ENCODE measurements at regions not wholly inside any gene's neighbourhood (a gene's known extent, or its start where the extent isn't known, plus 50 kb on each side); places are given as distances from the start of the nearest gene placed in this dataset.

DNA sequence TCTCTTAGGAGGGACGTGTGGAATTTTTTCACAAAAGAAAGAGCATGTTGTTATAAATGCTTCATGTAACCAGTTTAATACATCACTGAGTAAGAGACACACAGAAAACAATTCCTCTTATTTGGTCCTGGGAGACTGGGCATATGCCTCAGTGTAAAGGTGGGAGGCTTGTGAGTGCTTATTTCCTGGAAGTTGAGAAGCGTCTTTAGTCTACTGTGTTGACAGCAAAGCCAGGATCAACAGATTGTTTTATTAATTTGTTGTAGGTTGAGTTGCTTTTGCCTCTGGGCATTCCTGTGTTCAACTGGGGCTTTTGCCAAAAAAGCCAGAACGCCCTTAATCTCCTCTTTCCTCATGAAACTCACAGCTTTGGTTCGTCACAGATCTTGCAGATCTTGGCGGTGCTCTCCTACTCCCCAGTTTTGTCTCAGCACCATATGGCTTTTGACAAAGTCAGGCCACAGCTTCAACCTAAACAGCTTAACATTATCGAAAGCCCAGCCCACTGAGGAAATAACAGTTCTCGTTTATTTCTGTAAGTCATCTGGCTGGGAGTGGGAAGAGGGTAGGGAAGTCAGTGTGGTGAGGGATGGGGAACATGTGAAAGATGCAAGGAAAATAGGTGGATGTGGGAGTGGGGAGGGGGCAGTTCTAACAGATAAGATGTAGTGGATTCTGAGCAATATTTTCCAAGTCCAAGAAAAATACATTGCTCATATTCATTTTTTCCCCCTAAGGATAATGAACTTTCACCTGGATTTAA is 227.2 kb downstream of the DACT1 start:
- DNase-seq (ENCODE audit: low spot score) (no peak), ATAC-seq (no peak)
- Mint-ChIP-seq H3K4me3 (no peak overlapping the region), H3K9me3 (peaks cover 8% of the 10 kb centered on the region; the same call in 1 of the 2 replicates), H3K4me1 (no peaks in the 10 kb centered on the region), H3K27ac (no peak overlapping the region), H3K36me3 (no peaks in the 10 kb centered on the region), H3K27me3 (ENCODE audit: low read depth) (no peaks in the 10 kb centered on the region)
- TF ChIP-seq, protein P1, sequence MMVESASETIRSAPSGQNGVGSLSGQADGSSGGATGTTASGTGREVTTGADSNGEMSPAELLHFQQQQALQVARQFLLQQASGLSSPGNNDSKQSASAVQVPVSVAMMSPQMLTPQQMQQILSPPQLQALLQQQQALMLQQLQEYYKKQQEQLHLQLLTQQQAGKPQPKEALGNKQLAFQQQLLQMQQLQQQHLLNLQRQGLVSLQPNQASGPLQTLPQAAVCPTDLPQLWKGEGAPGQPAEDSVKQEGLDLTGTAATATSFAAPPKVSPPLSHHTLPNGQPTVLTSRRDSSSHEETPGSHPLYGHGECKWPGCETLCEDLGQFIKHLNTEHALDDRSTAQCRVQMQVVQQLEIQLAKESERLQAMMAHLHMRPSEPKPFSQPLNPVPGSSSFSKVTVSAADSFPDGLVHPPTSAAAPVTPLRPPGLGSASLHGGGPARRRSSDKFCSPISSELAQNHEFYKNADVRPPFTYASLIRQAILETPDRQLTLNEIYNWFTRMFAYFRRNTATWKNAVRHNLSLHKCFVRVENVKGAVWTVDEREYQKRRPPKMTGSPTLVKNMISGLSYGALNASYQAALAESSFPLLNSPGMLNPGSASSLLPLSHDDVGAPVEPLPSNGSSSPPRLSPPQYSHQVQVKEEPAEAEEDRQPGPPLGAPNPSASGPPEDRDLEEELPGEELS (CRISPR knock-in tag; IDR thresholded peaks at IDR 0.05), result no peak
- TF ChIP-seq NFATC4 (CRISPR knock-in tag; IDR thresholded peaks at IDR 0.05) (no peak), ZNF396 (CRISPR knock-in tag; IDR thresholded peaks at IDR 0.05; ENCODE audit: borderline replicate concordance) (no peak), ZNF232 (CRISPR knock-in tag; IDR thresholded peaks at IDR 0.05) (no peak), NFYB (CRISPR knock-in tag; conservative IDR thresholded peaks at IDR 0.05; ENCODE audit: low read depth) (no peak), GTF2I (CRISPR knock-in tag; conservative IDR thresholded peaks at IDR 0.05) (no peak), FOXP1 (CRISPR knock-in tag; IDR thresholded peaks at IDR 0.05; ENCODE audit: borderline replicate concordance) (no peak), ZBTB21 (CRISPR knock-in tag; IDR thresholded peaks at IDR 0.05; ENCODE audit: borderline replicate concordance) (no peak), TCF7 (CRISPR knock-in tag; IDR thresholded peaks at IDR 0.05; ENCODE audit: low read depth) (no peak), RELA (CRISPR knock-in tag; IDR thresholded peaks at IDR 0.05; ENCODE audit: borderline replicate concordance) (no peak)
- TF ChIP-seq, protein P2, sequence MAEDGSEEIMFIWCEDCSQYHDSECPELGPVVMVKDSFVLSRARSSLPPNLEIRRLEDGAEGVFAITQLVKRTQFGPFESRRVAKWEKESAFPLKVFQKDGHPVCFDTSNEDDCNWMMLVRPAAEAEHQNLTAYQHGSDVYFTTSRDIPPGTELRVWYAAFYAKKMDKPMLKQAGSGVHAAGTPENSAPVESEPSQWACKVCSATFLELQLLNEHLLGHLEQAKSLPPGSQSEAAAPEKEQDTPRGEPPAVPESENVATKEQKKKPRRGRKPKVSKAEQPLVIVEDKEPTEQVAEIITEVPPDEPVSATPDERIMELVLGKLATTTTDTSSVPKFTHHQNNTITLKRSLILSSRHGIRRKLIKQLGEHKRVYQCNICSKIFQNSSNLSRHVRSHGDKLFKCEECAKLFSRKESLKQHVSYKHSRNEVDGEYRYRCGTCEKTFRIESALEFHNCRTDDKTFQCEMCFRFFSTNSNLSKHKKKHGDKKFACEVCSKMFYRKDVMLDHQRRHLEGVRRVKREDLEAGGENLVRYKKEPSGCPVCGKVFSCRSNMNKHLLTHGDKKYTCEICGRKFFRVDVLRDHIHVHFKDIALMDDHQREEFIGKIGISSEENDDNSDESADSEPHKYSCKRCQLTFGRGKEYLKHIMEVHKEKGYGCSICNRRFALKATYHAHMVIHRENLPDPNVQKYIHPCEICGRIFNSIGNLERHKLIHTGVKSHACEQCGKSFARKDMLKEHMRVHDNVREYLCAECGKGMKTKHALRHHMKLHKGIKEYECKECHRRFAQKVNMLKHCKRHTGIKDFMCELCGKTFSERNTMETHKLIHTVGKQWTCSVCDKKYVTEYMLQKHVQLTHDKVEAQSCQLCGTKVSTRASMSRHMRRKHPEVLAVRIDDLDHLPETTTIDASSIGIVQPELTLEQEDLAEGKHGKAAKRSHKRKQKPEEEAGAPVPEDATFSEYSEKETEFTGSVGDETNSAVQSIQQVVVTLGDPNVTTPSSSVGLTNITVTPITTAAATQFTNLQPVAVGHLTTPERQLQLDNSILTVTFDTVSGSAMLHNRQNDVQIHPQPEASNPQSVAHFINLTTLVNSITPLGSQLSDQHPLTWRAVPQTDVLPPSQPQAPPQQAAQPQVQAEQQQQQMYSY (CRISPR knock-in tag; IDR thresholded peaks at IDR 0.05), result no peak
- TF ChIP-seq, protein P3, sequence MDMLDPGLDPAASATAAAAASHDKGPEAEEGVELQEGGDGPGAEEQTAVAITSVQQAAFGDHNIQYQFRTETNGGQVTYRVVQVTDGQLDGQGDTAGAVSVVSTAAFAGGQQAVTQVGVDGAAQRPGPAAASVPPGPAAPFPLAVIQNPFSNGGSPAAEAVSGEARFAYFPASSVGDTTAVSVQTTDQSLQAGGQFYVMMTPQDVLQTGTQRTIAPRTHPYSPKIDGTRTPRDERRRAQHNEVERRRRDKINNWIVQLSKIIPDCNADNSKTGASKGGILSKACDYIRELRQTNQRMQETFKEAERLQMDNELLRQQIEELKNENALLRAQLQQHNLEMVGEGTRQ (CRISPR knock-in tag; IDR thresholded peaks at IDR 0.05), result no peak
- TF ChIP-seq, protein P4, sequence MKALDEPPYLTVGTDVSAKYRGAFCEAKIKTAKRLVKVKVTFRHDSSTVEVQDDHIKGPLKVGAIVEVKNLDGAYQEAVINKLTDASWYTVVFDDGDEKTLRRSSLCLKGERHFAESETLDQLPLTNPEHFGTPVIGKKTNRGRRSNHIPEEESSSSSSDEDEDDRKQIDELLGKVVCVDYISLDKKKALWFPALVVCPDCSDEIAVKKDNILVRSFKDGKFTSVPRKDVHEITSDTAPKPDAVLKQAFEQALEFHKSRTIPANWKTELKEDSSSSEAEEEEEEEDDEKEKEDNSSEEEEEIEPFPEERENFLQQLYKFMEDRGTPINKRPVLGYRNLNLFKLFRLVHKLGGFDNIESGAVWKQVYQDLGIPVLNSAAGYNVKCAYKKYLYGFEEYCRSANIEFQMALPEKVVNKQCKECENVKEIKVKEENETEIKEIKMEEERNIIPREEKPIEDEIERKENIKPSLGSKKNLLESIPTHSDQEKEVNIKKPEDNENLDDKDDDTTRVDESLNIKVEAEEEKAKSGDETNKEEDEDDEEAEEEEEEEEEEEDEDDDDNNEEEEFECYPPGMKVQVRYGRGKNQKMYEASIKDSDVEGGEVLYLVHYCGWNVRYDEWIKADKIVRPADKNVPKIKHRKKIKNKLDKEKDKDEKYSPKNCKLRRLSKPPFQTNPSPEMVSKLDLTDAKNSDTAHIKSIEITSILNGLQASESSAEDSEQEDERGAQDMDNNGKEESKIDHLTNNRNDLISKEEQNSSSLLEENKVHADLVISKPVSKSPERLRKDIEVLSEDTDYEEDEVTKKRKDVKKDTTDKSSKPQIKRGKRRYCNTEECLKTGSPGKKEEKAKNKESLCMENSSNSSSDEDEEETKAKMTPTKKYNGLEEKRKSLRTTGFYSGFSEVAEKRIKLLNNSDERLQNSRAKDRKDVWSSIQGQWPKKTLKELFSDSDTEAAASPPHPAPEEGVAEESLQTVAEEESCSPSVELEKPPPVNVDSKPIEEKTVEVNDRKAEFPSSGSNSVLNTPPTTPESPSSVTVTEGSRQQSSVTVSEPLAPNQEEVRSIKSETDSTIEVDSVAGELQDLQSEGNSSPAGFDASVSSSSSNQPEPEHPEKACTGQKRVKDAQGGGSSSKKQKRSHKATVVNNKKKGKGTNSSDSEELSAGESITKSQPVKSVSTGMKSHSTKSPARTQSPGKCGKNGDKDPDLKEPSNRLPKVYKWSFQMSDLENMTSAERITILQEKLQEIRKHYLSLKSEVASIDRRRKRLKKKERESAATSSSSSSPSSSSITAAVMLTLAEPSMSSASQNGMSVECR (CRISPR knock-in tag; IDR thresholded peaks at IDR 0.05; ENCODE audit: borderline replicate concordance), result no peak
- POLR2A ChIA-PET, result no interaction called here
- CTCF ChIA-PET, result interaction anchor here (1.7 kb wide), 1 partner anchor 364 kb away, joined by 7 read pairs; no protein-coding TSS in a partner anchor
